GM18858 (cell line): ENCODE measurements at regions not wholly inside any gene's neighbourhood (a gene's known extent, or its start where the extent isn't known, plus 50 kb on each side); places are given as distances from the start of the nearest gene placed in this dataset.
"Not testable (repeated sequence)": the region's sequence is repeated elsewhere in the genome, so short reads cannot be mapped to it uniquely, and the experiment has no call there.

ENCODE experiments used
- ATAC-seq: cut with Tn5 transposase; IDR thresholded peaks from one replicate; pipeline ENCODE4 v1.9.1; 2021; ENCODE audit not compliant: unreplicated experiment

DNA sequence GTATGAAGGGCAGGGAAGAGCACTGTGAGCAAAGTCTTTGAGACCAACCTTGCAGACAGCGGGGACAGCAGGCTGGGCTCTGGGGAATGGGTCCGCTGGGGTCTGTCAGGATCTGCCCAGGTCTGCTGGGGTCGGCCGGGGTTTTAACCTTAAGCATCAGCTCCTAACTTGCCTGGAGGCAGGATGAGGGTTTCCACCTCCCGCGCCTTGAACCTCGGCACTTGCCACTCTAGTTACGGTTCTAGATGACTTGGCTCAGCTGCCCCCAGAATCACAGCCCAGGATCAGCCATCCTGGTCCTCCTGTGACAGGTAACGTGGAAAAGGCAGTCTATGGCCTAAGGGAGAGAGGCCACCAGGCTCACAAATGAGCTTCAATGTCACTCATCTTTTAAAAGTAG lies 50.4 kb upstream of the CACUL1 start:
- ATAC-seq: no peak

DNA sequence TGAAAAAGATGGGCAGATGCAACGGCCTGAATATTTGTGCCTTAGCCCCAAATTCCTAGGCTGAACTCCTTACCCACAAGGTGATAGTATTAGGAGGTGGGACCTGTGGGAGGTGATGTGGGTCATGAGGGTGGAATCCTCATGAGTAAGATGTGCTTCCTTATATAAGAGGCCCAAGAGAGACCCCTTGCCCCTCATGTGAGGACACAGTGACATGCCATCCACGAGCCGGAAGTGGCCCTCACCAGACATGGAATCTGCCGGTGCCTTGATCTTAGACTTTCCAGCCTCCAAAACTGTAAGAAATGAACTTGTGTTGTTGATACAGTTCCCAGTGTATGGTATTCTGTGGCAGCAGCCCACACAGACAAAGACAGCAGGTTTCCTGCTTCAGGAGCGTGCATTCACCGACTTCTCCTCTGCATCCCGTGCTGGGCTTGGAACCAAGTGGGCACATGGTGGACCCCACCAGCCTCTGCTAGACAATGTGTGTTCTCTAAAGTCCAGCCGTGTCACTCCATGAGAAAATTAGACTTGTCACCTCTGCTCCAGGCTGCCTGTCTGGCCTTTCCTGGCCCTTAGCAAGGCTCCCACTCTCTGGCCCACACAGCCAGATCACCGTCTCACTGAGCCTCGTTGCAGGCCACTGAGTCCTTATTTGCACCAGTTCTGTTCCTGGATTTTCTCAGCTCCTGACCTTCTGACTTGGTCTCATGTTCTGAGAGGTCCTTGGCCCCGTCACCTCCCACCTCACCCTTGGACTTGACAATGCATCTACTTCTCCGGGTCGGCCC lies 52.9 kb upstream of the CACUL1 start:
- ATAC-seq: no peak

DNA sequence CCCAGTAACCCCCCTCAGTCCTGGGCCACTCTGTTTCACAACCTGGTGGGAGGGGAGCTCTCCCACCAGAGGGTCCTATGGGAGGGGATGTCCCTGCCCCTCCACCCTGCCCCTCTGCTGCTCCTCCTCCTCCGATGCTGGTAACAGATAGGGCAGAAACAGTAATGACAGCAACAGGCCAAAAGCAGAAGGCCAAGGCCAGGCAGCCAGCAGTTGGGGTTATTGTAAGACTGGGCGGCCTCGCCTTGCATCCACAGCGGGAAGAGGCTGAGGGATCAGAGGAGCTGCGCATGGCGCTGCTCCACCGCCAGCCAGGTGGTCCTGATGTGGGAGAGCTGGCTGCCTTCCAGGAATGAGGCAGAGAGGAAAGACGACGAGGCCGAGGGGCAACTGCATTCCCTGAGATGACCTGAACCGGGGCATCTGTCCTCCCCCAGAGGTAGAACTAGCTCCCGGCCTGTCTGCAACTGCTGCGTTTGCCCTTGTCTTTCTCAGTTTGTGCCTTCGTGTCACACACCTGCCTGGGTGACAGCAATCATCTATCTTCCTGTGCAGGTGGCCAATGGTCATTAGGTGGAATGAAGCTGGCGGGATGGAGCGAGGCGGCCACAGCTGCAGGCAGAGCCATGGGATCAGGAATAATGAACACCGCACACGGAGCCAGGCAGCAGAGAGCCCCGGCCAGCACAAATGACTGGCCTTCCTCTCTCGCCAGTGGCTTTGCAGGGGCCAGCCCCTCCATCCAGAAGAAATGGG lies 54.0 kb upstream of the CACUL1 start:
- ATAC-seq: no peak

GRCh38 chr10:118809357-118810220 lies 54.8 kb upstream of the CACUL1 start:
- no peak for ATAC-seq

DNA sequence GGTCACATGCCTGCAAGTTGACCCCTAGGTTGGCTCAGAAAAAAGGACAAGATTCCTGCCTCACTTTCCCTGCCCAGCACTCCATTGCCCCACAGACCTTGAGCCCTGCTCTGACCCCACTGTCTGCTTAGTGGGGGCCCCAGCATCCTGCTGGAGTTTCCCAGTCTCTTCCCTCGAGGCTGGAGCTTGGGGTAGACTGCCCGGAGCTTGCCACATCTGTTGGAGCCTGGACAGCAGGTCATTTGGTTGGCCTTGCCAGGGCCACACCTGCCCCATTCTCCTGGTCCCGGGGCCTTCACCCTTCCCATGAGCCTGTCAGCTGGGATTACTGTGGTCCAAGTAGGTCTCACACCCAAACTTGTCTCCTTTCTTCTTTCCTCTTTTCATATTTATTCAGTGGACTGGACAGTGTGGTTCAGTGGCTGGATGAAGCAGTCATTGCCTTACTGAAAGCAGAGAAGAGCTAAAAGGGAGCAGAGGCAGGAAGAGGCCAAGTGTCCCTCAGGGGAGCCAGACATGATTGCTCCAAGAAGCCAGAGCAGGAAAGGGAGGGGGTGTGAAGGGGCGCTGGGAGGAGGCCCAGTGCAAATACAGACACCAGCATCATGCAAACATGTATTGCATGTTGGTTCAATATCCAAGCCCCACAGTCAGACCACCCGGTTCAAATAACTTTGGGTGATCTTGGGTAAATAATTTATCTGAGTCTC lies 56.2 kb upstream of the CACUL1 start:
- ATAC-seq: no peak

DNA sequence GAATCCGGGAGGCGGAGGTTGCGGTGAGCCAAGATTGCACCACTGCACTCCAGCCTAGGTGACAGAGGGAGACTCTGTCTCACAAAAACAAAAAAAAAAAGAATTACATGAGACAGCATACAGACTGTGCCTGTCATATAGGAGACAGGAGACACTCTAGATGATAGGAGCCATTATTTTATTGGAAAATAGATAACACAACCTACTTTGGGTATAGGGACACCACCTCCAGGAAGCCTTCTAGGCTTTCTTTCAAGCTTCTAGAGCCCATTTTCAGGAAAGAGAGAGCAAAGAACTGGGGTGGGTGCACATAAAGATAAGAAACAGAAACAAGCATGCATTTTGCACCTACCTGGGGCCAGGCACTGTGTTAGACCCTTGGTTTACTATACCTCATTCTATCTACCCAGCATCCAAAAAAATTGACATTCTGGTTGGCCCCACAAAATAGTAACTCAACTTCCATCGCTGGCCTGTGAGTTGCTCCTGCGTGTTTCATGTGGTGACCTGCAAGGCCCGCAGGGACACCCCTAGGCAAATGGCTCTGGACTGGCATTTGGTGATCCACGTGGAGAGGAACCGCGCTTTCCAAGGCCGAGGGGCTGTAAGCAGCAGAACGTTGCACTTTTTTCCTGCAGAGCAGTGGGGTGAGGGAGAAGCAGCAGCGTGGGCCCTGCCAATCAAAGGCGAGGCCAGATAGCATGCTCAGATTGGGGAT lies 57.1 kb upstream of the CACUL1 start:
- ATAC-seq: no peak

GRCh38 chr10:118812393-118812740 lies 57.6 kb upstream of the CACUL1 start:
- ATAC-seq: no peak

- not testable (repeated sequence) for ATAC-seq
Measured at GRCh38 chr10:118813001-118813400, 58.2 kb upstream of the CACUL1 start.

GRCh38 chr10:118816471-118817168 lies 61.9 kb upstream of the CACUL1 start:
- no peak for ATAC-seq

- ATAC-seq: no peak
Measured at GRCh38 chr10:118817328-118818068, 62.7 kb upstream of the CACUL1 start.

DNA sequence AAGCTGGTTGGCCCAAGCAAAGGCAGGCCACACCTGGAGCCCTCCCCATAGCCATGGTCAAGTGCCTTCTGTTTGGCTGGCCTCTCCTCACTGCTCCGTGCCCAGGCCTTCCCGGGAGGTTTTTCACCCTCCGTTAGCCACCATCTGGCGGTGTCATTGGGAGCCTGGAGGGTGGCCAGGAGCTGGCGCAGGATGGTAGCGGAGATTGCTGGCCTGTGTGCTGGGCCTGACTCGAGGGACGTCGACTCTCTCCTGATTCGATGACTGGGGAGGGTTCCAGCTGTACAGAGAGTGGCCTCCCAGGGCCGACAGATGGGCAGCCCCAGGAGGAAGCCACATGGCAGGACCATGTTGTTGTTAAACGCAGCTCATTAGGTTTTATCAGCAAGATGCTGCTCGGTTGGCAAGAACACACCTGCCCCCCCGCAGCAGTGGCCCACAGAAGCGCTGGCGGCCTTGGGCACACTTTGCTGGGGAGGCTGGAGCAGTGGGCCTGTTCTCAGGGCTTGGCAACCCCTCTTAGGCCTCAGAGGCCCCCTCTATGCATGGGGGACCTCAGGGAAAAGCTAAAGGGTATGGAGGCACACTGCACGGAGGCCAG lies 64.0 kb upstream of the CACUL1 start:
- no peak for ATAC-seq

DNA sequence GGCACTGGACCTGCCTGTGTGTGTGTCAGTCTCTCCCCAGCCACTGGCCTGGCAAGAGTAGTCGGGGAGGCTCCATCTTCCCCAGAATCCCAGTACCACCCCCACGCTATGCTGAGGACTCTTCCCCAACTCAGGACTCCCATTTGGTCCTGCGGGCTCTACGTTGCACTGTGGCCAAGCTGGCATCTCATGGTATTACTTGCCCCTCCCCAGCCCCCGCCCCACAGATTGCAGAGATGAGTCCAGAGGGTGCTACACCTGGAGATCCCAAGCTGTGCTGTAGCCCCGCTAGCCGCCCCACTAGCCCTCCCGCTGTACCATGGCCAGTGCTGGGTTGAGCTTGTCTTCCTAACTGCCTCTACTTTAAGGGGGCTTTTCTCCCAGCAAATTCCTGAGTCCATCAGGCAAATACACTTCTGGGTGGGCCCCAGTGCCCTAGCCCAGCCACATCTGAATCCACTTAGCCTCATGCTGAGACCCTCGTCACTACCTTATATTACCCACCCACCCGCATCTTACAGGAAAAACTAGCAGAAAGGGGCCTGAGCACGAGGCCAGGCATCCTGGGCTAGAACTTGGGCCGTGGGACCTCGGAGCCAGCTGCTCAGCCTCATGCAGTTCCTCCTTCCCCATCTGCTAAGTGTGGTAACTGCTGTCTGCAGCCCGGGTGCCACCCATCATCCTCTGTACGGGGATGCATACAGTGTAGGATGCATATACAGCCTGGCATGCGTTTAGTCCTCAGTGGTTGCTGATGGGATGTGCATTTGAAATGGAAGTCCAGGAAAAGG lies 65.8 kb upstream of the CACUL1 start:
- no peak for ATAC-seq

DNA sequence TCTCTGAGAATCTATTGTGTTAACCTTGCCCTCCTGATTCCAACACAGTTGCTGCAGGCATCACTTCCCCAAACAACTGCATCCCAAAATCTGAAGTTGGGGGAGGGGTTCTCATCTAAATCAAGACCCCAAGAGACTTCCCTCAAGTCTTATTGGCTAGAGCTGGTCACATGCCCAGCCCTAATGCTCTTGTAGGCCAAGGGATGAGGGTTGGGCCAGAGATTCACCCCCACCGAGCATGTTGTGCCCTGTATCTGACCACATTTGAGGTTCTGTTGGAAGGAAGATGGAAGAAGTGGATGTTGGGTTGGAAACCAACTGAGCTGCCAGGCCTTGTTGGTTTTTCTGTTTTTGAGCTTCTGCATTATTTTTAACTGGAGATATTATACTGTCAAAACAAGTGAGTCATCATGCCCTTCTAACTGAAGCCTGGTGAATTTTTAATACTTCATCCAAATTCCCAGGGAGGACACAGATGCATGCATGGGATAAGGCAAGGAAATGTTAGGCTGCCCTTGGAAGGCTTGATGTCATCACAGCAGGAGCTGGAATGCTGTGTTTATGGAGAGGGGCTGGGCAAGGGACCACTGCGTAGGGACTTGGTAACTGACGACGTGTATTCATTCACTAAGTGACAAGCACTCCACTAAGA lies 68.6 kb upstream of the CACUL1 start:
- no peak for ATAC-seq

GRCh38 chr10:118827053-118827452 lies 72.3 kb upstream of the CACUL1 start:
- no peak for ATAC-seq

GRCh38 chr10:118827466-118828155 lies 72.8 kb upstream of the CACUL1 start:
- no peak for ATAC-seq

GRCh38 chr10:118832241-118832651 lies 77.5 kb upstream of the CACUL1 start:
- ATAC-seq: no peak

- not testable (repeated sequence) for ATAC-seq
Measured at GRCh38 chr10:118834370-118834769, 79.6 kb upstream of the CACUL1 start.
